Stimulated activated CD4-positive, alpha-beta T cell treated with anti-CD3 and anti-CD28 coated beads, Interleukin-1b, Interleukin-23, amount 100 ng/mL, for 24 hours (primary cell): ENCODE measurements at regions not wholly inside any gene's neighbourhood (a gene's known extent, or its start where the extent isn't known, plus 50 kb on each side); places are given as distances from the start of the nearest gene placed in this dataset.

Source experiments
- DNase-seq, 4 experiments: peaks; one replicate each; pipeline ENCODE4 v3.0.0-alpha.2; 2020; ENCODE audit warnings: low read depth in 4 of 4, low spot score in 1 of 4

GRCh38 chr6:134719286-134719685 lies 230.6 kb downstream of the ALDH8A1 start:
- DNase-seq: no peak

- no peak for DNase-seq
Measured at GRCh38 chr6:134714679-134715078, 235.2 kb downstream of the ALDH8A1 start.

- DNase-seq: no peak
Measured at GRCh38 chr6:134714113-134714512, 235.8 kb downstream of the ALDH8A1 start.

- DNase-seq: no peak
Measured at GRCh38 chr6:134712311-134712710, 237.6 kb downstream of the ALDH8A1 start.

- no peak for DNase-seq
Measured at GRCh38 chr6:134708079-134708478, 241.8 kb downstream of the ALDH8A1 start.

- no peak for DNase-seq
Measured at GRCh38 chr6:134707342-134708031, 242.4 kb downstream of the ALDH8A1 start.

- no peak for DNase-seq
Measured at GRCh38 chr6:134706806-134707205, 243.1 kb downstream of the ALDH8A1 start.

GRCh38 chr6:134706153-134706552 lies 243.7 kb downstream of the ALDH8A1 start:
- no peak for DNase-seq

GRCh38 chr6:134703206-134703605 lies 246.7 kb downstream of the ALDH8A1 start:
- DNase-seq: no peak

GRCh38 chr6:134702279-134702678 lies 247.6 kb downstream of the ALDH8A1 start:
- DNase-seq: no peak

- no peak for DNase-seq
Measured at GRCh38 chr6:134701301-134701700, 248.6 kb downstream of the ALDH8A1 start.

- no peak for DNase-seq
Measured at GRCh38 chr6:134698228-134698627, 251.7 kb downstream of the ALDH8A1 start.

- no peak for DNase-seq
Measured at GRCh38 chr6:134692008-134692407, 257.9 kb downstream of the ALDH8A1 start.

- no peak for DNase-seq
Measured at GRCh38 chr6:134691180-134691579, 258.7 kb downstream of the ALDH8A1 start.

- DNase-seq: no peak
Measured at GRCh38 chr6:134690048-134690447, 259.9 kb downstream of the ALDH8A1 start.

- no peak for DNase-seq
Measured at GRCh38 chr6:134689641-134690040, 260.3 kb downstream of the ALDH8A1 start.

GRCh38 chr6:134689177-134689576 lies 260.7 kb downstream of the ALDH8A1 start:
- no peak for DNase-seq

- no peak for DNase-seq
Measured at GRCh38 chr6:134686071-134686470, 263.8 kb downstream of the ALDH8A1 start.

- DNase-seq: no peak
Measured at GRCh38 chr6:134684423-134684795, 265.5 kb downstream of the ALDH8A1 start.

GRCh38 chr6:134683783-134684422 lies 266.0 kb downstream of the ALDH8A1 start:
- DNase-seq: no peak

- DNase-seq: no peak
Measured at GRCh38 chr6:134680433-134680832, 269.5 kb downstream of the ALDH8A1 start.

GRCh38 chr6:134680021-134680420 lies 269.9 kb downstream of the ALDH8A1 start:
- no peak for DNase-seq

- no peak for DNase-seq
Measured at GRCh38 chr6:134678436-134678889, 271.4 kb downstream of the ALDH8A1 start.
